A549 (cell line): ENCODE measurements at regions not wholly inside any gene's neighbourhood (a gene's known extent, or its start where the extent isn't known, plus 50 kb on each side); places are given as distances from the start of the nearest gene placed in this dataset.

Experiments used
- ATAC-seq, 2 experiments: fragments of 200-7000 bp in 1 of 2; fragments of >200 bp in 1 of 2; cut with Nextera tagmentation in 1 of 2; cut with Tn5 transposase in 1 of 2; 3 replicates each; pipeline versions ENCODE4 v1.8.0 to v1.9.1; 2018 to 2020; ENCODE audit warnings: mild to moderate bottlenecking in 1 of 2, moderate library complexity in 1 of 2
- CTCF ChIA-PET: fragments of 300-600 bp; sonication (Branson Sonifier 250); formaldehyde crosslinking; extraction: SDS; loops from one replicate; lab custom pipeline; 2021; ENCODE audit warnings: antibody characterized with exemption, inconsistent platforms; lab: Yijun Ruan, JAX
- POLR2A ChIA-PET: fragments of 350-600 bp; formaldehyde crosslinking; extraction: SDS; loops from one replicate; lab custom pipeline; 2021; ENCODE audit warnings: antibody characterized with exemption, inconsistent platforms; lab: Yijun Ruan, JAX
- DNase-seq, 2 experiments: peaks; one replicate each; pipeline versions ENCODE4 v3.0.0 to v3.0.0-alpha.2; 2011 to 2016; ENCODE audit warnings: low read depth in 1 of 2, low spot score in 1 of 2
- FAIRE-seq: peaks from 2 replicates; lab custom pipeline; 2011; peaks lifted over from hg19 to GRCh38; lab: Jason Lieb, UNC
- H3K27ac ChIP-seq, 2 experiments: fragments of >200 bp; sonication (Bioruptor Twin); formaldehyde crosslinking; 3 replicates each; pipeline ENCODE4 v1.5.1; 2016 to 2017
- H3K4me1 ChIP-seq: fragments of >200 bp; sonication (Bioruptor Twin); formaldehyde crosslinking; 3 replicates; pipeline ENCODE4 v1.6.1; 2016
- H3K4me2 ChIP-seq: fragments of >200 bp; sonication (Bioruptor Twin); formaldehyde crosslinking; 3 replicates; pipeline ENCODE4 v1.6.1; 2016
- H3K4me3 ChIP-seq: fragments of >200 bp; sonication (Bioruptor Twin); formaldehyde crosslinking; 3 replicates; pipeline ENCODE4 v1.5.1; 2016
- H3K9me3 ChIP-seq: fragments of >200 bp; sonication (Bioruptor Twin); formaldehyde crosslinking; 3 replicates; pipeline ENCODE4 v1.6.1; 2016
- CTCF ChIP-seq: fragments of >200 bp; sonication (Bioruptor Twin); formaldehyde crosslinking; IDR thresholded peaks from 3 replicates; pipeline ENCODE4 v1.5.1; 2016
- EHF ChIP-seq: fragments of 250-450 bp; sonication (Bioruptor Pico); IDR thresholded peaks from 2 replicates; pipeline ENCODE4 v1.5.0; 2020; ENCODE audit warnings: mild to moderate bottlenecking
- EHMT2 ChIP-seq: fragments of 200-600 bp; sonication (generic); IDR thresholded peaks from 2 replicates; pipeline ENCODE4 v1.6.1; 2016; ENCODE audit warnings: antibody characterized with exemption, low read depth, mild to moderate bottlenecking, moderate library complexity
- ELK1 ChIP-seq: fragments of 150-350 bp; IDR thresholded peaks from 2 replicates; pipeline ENCODE4 v1.6.1; 2014; ENCODE audit warnings: low read depth, mild to moderate bottlenecking, low read length
- ESRRA ChIP-seq: fragments of 150-350 bp; IDR thresholded peaks from 2 replicates; pipeline ENCODE4 v1.6.1; 2014; ENCODE audit warnings: mild to moderate bottlenecking, low read length, borderline replicate concordance
- FOSB ChIP-seq: fragments of 250-450 bp; sonication (Bioruptor Pico); IDR thresholded peaks from 2 replicates; pipeline ENCODE4 v1.5.0; 2020; ENCODE audit warnings: mild to moderate bottlenecking, moderate library complexity
- GATA3 ChIP-seq: IDR thresholded peaks from 2 replicates; pipeline ENCODE4 v1.6.1; 2012; ENCODE audit warnings: borderline replicate concordance
- HDAC2 ChIP-seq: fragments of 200-600 bp; sonication (generic); IDR thresholded peaks from 2 replicates; pipeline ENCODE4 v1.6.1; 2016
- HES2 ChIP-seq: fragments of >200 bp; sonication (Bioruptor Twin); formaldehyde crosslinking; IDR thresholded peaks from 2 replicates; pipeline ENCODE4 v1.6.1; 2016
- HMGXB4 ChIP-seq: fragments of 250-450 bp; sonication (Bioruptor Pico); IDR thresholded peaks from 2 replicates; pipeline ENCODE4 v1.5.0; 2021; ENCODE audit warnings: mild to moderate bottlenecking, moderate library complexity, borderline replicate concordance
- HOXA7 ChIP-seq: fragments of 250-450 bp; sonication (Bioruptor Pico); IDR thresholded peaks from 2 replicates; pipeline ENCODE4 v1.5.0; 2020; ENCODE audit warnings: mild to moderate bottlenecking, moderate library complexity
- HOXB5 ChIP-seq: fragments of 250-450 bp; sonication (Bioruptor Pico); IDR thresholded peaks from 2 replicates; pipeline ENCODE4 v1.5.0; 2020; ENCODE audit warnings: mild to moderate bottlenecking, moderate library complexity
- JUN ChIP-seq, 2 experiments: fragments of >200 bp; sonication (Bioruptor Twin); formaldehyde crosslinking; IDR thresholded peaks; 2 replicates in 1 of 2; 3 replicates in 1 of 2; pipeline ENCODE4 v1.6.1; 2016 to 2017
- KDM1A ChIP-seq: fragments of 200-600 bp; sonication (generic); IDR thresholded peaks from 2 replicates; pipeline ENCODE4 v1.6.1; 2016; ENCODE audit warnings: low read depth, mild to moderate bottlenecking
- MYC ChIP-seq: IDR thresholded peaks from 2 replicates; pipeline ENCODE4 v1.6.1; 2012; ENCODE audit warnings: mild to moderate bottlenecking, inconsistent platforms, low read length, improper control_type of control experiment, borderline replicate concordance
- NFE2L2 ChIP-seq: fragments of 150-350 bp; conservative IDR thresholded peaks from 2 replicates; pipeline ENCODE4 v1.6.1; 2014; ENCODE audit warnings: low read length
- NR3C1 ChIP-seq: fragments of >200 bp; sonication (Bioruptor Twin); formaldehyde crosslinking; IDR thresholded peaks from 3 replicates; pipeline ENCODE4 v1.6.1; 2017
- POLR2AphosphoS2 ChIP-seq: conservative IDR thresholded peaks from 2 replicates; pipeline ENCODE4 v1.6.1; 2012; ENCODE audit warnings: low read length, improper control_type of control experiment, inconsistent platforms
- REST ChIP-seq: fragments of 200-600 bp; sonication (generic); IDR thresholded peaks from 2 replicates; pipeline ENCODE4 v1.6.1; 2016; ENCODE audit warnings: antibody characterized with exemption, mild to moderate bottlenecking, moderate library complexity
- RNF2 ChIP-seq: fragments of 200-600 bp; sonication (generic); IDR thresholded peaks from 2 replicates; pipeline ENCODE4 v1.6.1; 2016; ENCODE audit warnings: low read depth, mild to moderate bottlenecking, antibody characterized with exemption, moderate library complexity, borderline replicate concordance
- SREBF2 ChIP-seq: fragments of 450-650 bp; IDR thresholded peaks from 2 replicates; pipeline ENCODE4 v1.6.1; 2014; ENCODE audit warnings: mild to moderate bottlenecking, moderate library complexity
- ZFP36 ChIP-seq: fragments of 450-650 bp; IDR thresholded peaks from 2 replicates; pipeline ENCODE4 v1.6.1; 2014; ENCODE audit warnings: borderline replicate concordance; ENCODE audit not compliant: partially characterized antibody
- ZSCAN20 ChIP-seq: fragments of 250-450 bp; sonication (Bioruptor Pico); IDR thresholded peaks from 2 replicates; pipeline ENCODE4 v1.8.0; 2022; ENCODE audit warnings: mild to moderate bottlenecking, moderate library complexity
- WGBS: methylation state at CpG from one replicate; pipeline ENCODE4 v1.1.6; 2017; ENCODE audit errors: missing lambda C conversion rate; 5-methylcytosine and 5-hydroxymethylcytosine counted together

GRCh38 chr12:68506619-68507018 is 104.1 kb upstream of the RAP1B start:
- H3K4me2 ChIP-seq: no peak overlapping the region
- TF ChIP-seq RNF2: no peak
- TF ChIP-seq POLR2AphosphoS2: no peak
- no peak for TF ChIP-seq NFE2L2
- TF ChIP-seq EHMT2: no peak
- no peak for TF ChIP-seq REST
- no peak for TF ChIP-seq GATA3
- no peak for TF ChIP-seq KDM1A
- no peak for TF ChIP-seq ELK1
- H3K4me1 ChIP-seq: no peaks in the 10 kb centered on the region
- DNase-seq: no peak
- ChIA-PET CTCF (no interaction called here), POLR2A (no interaction called here)
- ATAC-seq: no peak
- FAIRE-seq: no peak
- no peak overlapping the region for H3K27ac ChIP-seq
- no peak overlapping the region for H3K4me3 ChIP-seq
- H3K9me3 ChIP-seq: no peaks in the 10 kb centered on the region
- 60% methylated on average over 4 of the region's 4 CpGs for WGBS

GRCh38 chr12:68507657-68508056 is 103.0 kb upstream of the RAP1B start:
- FAIRE-seq: no peak
- WGBS: 64% methylated on average over 3 of the region's 3 CpGs
- H3K4me1 ChIP-seq: no peaks in the 10 kb centered on the region
- DNase-seq: no peak
- H3K9me3 ChIP-seq: no peaks in the 10 kb centered on the region
- ChIA-PET POLR2A (no interaction called here), CTCF (no interaction called here)
- H3K27ac ChIP-seq: no peak overlapping the region
- no peak for TF ChIP-seq SREBF2
- TF ChIP-seq GATA3: no peak
- TF ChIP-seq ESRRA: no peak
- no peak for TF ChIP-seq HOXB5
- no peak for TF ChIP-seq NR3C1
- no peak for TF ChIP-seq HES2
- TF ChIP-seq HOXA7: no peak
- no peak for TF ChIP-seq RNF2
- no peak for TF ChIP-seq ZFP36
- TF ChIP-seq FOSB (CRISPR knock-in tag): no peak
- no peak for TF ChIP-seq CTCF
- no peak for TF ChIP-seq JUN (IDR thresholded peaks at IDR 0.05)
- no peak for TF ChIP-seq MYC
- no peak for TF ChIP-seq NFE2L2
- no peak for TF ChIP-seq EHF (CRISPR knock-in tag)
- TF ChIP-seq HMGXB4 (CRISPR knock-in tag): no peak
- TF ChIP-seq HDAC2: no peak
- no peak for TF ChIP-seq ZSCAN20 (CRISPR knock-in tag)
- ATAC-seq: no peak
- no peak overlapping the region for H3K4me3 ChIP-seq
- no peak overlapping the region for H3K4me2 ChIP-seq
